A549 (cell line): ENCODE measurements at regions not wholly inside any gene's neighbourhood (a gene's known extent, or its start where the extent isn't known, plus 50 kb on each side); places are given as distances from the start of the nearest gene placed in this dataset.

Experiments
- ATAC-seq, 2 experiments: fragments of 200-7000 bp in 1 of 2; fragments of >200 bp in 1 of 2; cut with Nextera tagmentation in 1 of 2; cut with Tn5 transposase in 1 of 2; 3 replicates each; pipeline versions ENCODE4 v1.8.0 to v1.9.1; 2018 to 2020; ENCODE audit warnings: mild to moderate bottlenecking in 1 of 2, moderate library complexity in 1 of 2
- CTCF ChIA-PET: fragments of 300-600 bp; sonication (Branson Sonifier 250); formaldehyde crosslinking; extraction: SDS; loops from one replicate; lab custom pipeline; 2021; ENCODE audit warnings: antibody characterized with exemption, inconsistent platforms; lab: Yijun Ruan, JAX
- POLR2A ChIA-PET: fragments of 350-600 bp; formaldehyde crosslinking; extraction: SDS; loops from one replicate; lab custom pipeline; 2021; ENCODE audit warnings: antibody characterized with exemption, inconsistent platforms; lab: Yijun Ruan, JAX
- DNase-seq, 2 experiments: peaks; one replicate each; pipeline versions ENCODE4 v3.0.0 to v3.0.0-alpha.2; 2011 to 2016; ENCODE audit warnings: low read depth in 1 of 2, low spot score in 1 of 2
- FAIRE-seq: peaks from 2 replicates; lab custom pipeline; 2011; peaks lifted over from hg19 to GRCh38; lab: Jason Lieb, UNC
- H3K27ac ChIP-seq, 2 experiments: fragments of >200 bp; sonication (Bioruptor Twin); formaldehyde crosslinking; 3 replicates each; pipeline ENCODE4 v1.5.1; 2016 to 2017
- H3K4me1 ChIP-seq: fragments of >200 bp; sonication (Bioruptor Twin); formaldehyde crosslinking; 3 replicates; pipeline ENCODE4 v1.6.1; 2016
- H3K4me2 ChIP-seq: fragments of >200 bp; sonication (Bioruptor Twin); formaldehyde crosslinking; 3 replicates; pipeline ENCODE4 v1.6.1; 2016
- H3K4me3 ChIP-seq: fragments of >200 bp; sonication (Bioruptor Twin); formaldehyde crosslinking; 3 replicates; pipeline ENCODE4 v1.5.1; 2016
- H3K9me3 ChIP-seq: fragments of >200 bp; sonication (Bioruptor Twin); formaldehyde crosslinking; 3 replicates; pipeline ENCODE4 v1.6.1; 2016
- BCL3 ChIP-seq: fragments of >200 bp; sonication (Bioruptor Twin); formaldehyde crosslinking; IDR thresholded peaks from 3 replicates; pipeline ENCODE4 v1.6.1; 2016
- BHLHE40 ChIP-seq: IDR thresholded peaks from 2 replicates; pipeline ENCODE4 v1.6.1; 2012; ENCODE audit warnings: low read depth, low read length, inconsistent platforms
- CEBPB ChIP-seq, 2 experiments: fragments of >200 bp in 1 of 2; sonication (Bioruptor Twin) in 1 of 2; formaldehyde crosslinking in 1 of 2; IDR thresholded peaks; 2 replicates each; pipeline ENCODE4 v1.6.1; 2012 to 2016
- EHMT2 ChIP-seq: fragments of 200-600 bp; sonication (generic); IDR thresholded peaks from 2 replicates; pipeline ENCODE4 v1.6.1; 2016; ENCODE audit warnings: antibody characterized with exemption, low read depth, mild to moderate bottlenecking, moderate library complexity
- FOSB ChIP-seq: fragments of 250-450 bp; sonication (Bioruptor Pico); IDR thresholded peaks from 2 replicates; pipeline ENCODE4 v1.5.0; 2020; ENCODE audit warnings: mild to moderate bottlenecking, moderate library complexity
- HDAC2 ChIP-seq: fragments of 200-600 bp; sonication (generic); IDR thresholded peaks from 2 replicates; pipeline ENCODE4 v1.6.1; 2016
- HEYL ChIP-seq: fragments of 250-450 bp; sonication (Bioruptor Pico); IDR thresholded peaks from 2 replicates; pipeline ENCODE4 v1.8.0; 2021; ENCODE audit warnings: mild to moderate bottlenecking, moderate library complexity
- HMGXB4 ChIP-seq: fragments of 250-450 bp; sonication (Bioruptor Pico); IDR thresholded peaks from 2 replicates; pipeline ENCODE4 v1.5.0; 2021; ENCODE audit warnings: mild to moderate bottlenecking, moderate library complexity, borderline replicate concordance
- JUN ChIP-seq, 2 experiments: fragments of >200 bp; sonication (Bioruptor Twin); formaldehyde crosslinking; IDR thresholded peaks; 2 replicates in 1 of 2; 3 replicates in 1 of 2; pipeline ENCODE4 v1.6.1; 2016 to 2017
- JUNB ChIP-seq: fragments of >200 bp; sonication (Bioruptor Twin); formaldehyde crosslinking; IDR thresholded peaks from 2 replicates; pipeline ENCODE4 v1.6.1; 2016
- NPAS2 ChIP-seq: fragments of 250-450 bp; sonication (Bioruptor Pico); IDR thresholded peaks from 2 replicates; pipeline ENCODE4 v1.8.0; 2022; ENCODE audit warnings: mild to moderate bottlenecking, moderate library complexity, borderline replicate concordance
- POLR2A ChIP-seq: IDR thresholded peaks from 2 replicates; pipeline ENCODE4 v1.6.1; 2012; ENCODE audit warnings: mild to moderate bottlenecking, low read length
- RAD21 ChIP-seq, 2 experiments: fragments of >200 bp in 1 of 2; sonication (Bioruptor Twin) in 1 of 2; formaldehyde crosslinking in 1 of 2; IDR thresholded peaks in 1 of 2; conservative IDR thresholded peaks in 1 of 2; 2 replicates in 1 of 2; 3 replicates in 1 of 2; pipeline ENCODE4 v1.6.1; 2012 to 2018; ENCODE audit warnings: inconsistent platforms in 1 of 2
- RARB ChIP-seq: fragments of 250-450 bp; sonication (Bioruptor Pico); IDR thresholded peaks from 2 replicates; pipeline ENCODE4 v1.8.0; 2021; ENCODE audit warnings: mild to moderate bottlenecking, moderate library complexity
- RCOR1 ChIP-seq: fragments of 150-350 bp; IDR thresholded peaks from 2 replicates; pipeline ENCODE4 v1.6.1; 2014; ENCODE audit warnings: antibody characterized with exemption, low read length, low read depth
- SMC3 ChIP-seq: fragments of >200 bp; sonication (Bioruptor Twin); formaldehyde crosslinking; IDR thresholded peaks from 3 replicates; pipeline ENCODE4 v1.6.1; 2018; ENCODE audit warnings: inconsistent platforms
- TFCP2L1 ChIP-seq: fragments of 250-450 bp; sonication (Bioruptor Pico); IDR thresholded peaks from 2 replicates; pipeline ENCODE4 v1.5.0; 2021; ENCODE audit warnings: mild to moderate bottlenecking
- USF2 ChIP-seq: fragments of 450-650 bp; IDR thresholded peaks from 2 replicates; pipeline ENCODE4 v1.6.1; 2014; ENCODE audit warnings: antibody characterized with exemption
- ZFP36 ChIP-seq: fragments of 450-650 bp; IDR thresholded peaks from 2 replicates; pipeline ENCODE4 v1.6.1; 2014; ENCODE audit warnings: borderline replicate concordance; ENCODE audit not compliant: partially characterized antibody
- ZNF302 ChIP-seq: fragments of 250-450 bp; sonication (Bioruptor Pico); IDR thresholded peaks from 2 replicates; pipeline ENCODE4 v1.9.0; 2021; ENCODE audit warnings: inconsistent platforms, mild to moderate bottlenecking, moderate library complexity
- ZSCAN20 ChIP-seq: fragments of 250-450 bp; sonication (Bioruptor Pico); IDR thresholded peaks from 2 replicates; pipeline ENCODE4 v1.8.0; 2022; ENCODE audit warnings: mild to moderate bottlenecking, moderate library complexity
- WGBS: methylation state at CpG from one replicate; pipeline ENCODE4 v1.1.6; 2017; ENCODE audit errors: missing lambda C conversion rate; 5-methylcytosine and 5-hydroxymethylcytosine counted together
- TF ChIP-seq, protein P1 (sequence below): fragments of 150-350 bp; IDR thresholded peaks from 2 replicates; pipeline ENCODE4 v1.6.1; 2014; ENCODE audit warnings: low read depth, mild to moderate bottlenecking, low read length
- TF ChIP-seq, protein P2 (sequence below): IDR thresholded peaks from 2 replicates; pipeline ENCODE4 v1.6.1; 2012; ENCODE audit warnings: low read depth, borderline replicate concordance
- TF ChIP-seq, protein P3 (sequence below): IDR thresholded peaks from 2 replicates; pipeline ENCODE4 v1.6.1; 2012
- TF ChIP-seq, protein P4 (sequence below): fragments of >200 bp; sonication (Bioruptor Twin); formaldehyde crosslinking; IDR thresholded peaks from 3 replicates; pipeline ENCODE4 v1.5.1; 2016

DNA sequence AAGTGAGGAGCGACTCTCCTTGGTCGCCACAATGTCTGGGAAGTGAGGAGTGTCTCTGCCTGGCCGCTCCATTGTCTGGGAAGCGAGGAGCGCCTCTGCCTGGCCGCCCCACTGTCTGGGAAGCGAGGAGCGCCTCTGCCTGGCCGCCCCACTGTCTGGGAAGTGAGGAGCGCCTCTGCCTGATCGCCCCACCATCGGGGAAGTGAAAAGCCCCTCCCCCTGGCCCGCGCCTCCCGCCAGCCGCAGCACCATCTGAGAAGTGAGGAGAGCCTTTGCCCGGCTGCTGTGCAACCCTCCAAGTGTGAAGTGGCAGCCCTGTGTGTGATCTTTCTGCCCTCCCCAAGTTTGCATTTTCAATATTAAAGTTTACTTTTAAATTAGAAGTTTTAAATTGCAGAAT, 95.0 kb upstream of the PPP2R5A start:
- Histone ChIP-seq H3K4me2 (no peak overlapping the region), H3K27ac (no peak overlapping the region), H3K4me3 (no peak overlapping the region), H3K4me1 (no peaks in the 10 kb centered on the region), H3K9me3 (no peaks in the 10 kb centered on the region)
- TF ChIP-seq ZFP36 = no peak
- CTCF ChIA-PET = no interaction called here
- ATAC-seq (no peak), DNase-seq (no peak), FAIRE-seq (no peak)
- WGBS = 90% methylated on average over 12 of the region's 17 CpGs
- POLR2A ChIA-PET = no interaction called here

GRCh38 chr1:212192261-212192998, 92.8 kb upstream of the PPP2R5A start:
- no peak for FAIRE-seq
- Histone ChIP-seq H3K4me2 (no peak overlapping the region), H3K27ac (no peak overlapping the region), H3K4me1 (no peaks in the 10 kb centered on the region), H3K4me3 (no peak overlapping the region), H3K9me3 (no peaks in the 10 kb centered on the region)
- TF ChIP-seq, protein P1, sequence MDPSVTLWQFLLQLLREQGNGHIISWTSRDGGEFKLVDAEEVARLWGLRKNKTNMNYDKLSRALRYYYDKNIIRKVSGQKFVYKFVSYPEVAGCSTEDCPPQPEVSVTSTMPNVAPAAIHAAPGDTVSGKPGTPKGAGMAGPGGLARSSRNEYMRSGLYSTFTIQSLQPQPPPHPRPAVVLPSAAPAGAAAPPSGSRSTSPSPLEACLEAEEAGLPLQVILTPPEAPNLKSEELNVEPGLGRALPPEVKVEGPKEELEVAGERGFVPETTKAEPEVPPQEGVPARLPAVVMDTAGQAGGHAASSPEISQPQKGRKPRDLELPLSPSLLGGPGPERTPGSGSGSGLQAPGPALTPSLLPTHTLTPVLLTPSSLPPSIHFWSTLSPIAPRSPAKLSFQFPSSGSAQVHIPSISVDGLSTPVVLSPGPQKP = no peak
- TF ChIP-seq TFCP2L1 (CRISPR knock-in tag) = no peak
- TF ChIP-seq, protein P2, sequence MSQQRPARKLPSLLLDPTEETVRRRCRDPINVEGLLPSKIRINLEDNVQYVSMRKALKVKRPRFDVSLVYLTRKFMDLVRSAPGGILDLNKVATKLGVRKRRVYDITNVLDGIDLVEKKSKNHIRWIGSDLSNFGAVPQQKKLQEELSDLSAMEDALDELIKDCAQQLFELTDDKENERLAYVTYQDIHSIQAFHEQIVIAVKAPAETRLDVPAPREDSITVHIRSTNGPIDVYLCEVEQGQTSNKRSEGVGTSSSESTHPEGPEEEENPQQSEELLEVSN = no peak
- no peak for TF ChIP-seq ZSCAN20 (CRISPR knock-in tag)
- TF ChIP-seq BCL3 = no peak
- TF ChIP-seq POLR2A = no peak
- TF ChIP-seq NPAS2 (CRISPR knock-in tag) = no peak
- TF ChIP-seq HDAC2 = no peak
- TF ChIP-seq, protein P3, sequence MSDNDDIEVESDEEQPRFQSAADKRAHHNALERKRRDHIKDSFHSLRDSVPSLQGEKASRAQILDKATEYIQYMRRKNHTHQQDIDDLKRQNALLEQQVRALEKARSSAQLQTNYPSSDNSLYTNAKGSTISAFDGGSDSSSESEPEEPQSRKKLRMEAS = no peak
- POLR2A ChIA-PET = no interaction called here
- no peak for ATAC-seq
- no peak for DNase-seq
- 12% methylated on average over 2 of the region's 2 CpGs for WGBS
- CTCF ChIA-PET = interaction anchor here (1.3 kb wide), 1 partner anchor 11 kb away, joined by 3 read pairs; no protein-coding TSS in a partner anchor

DNA sequence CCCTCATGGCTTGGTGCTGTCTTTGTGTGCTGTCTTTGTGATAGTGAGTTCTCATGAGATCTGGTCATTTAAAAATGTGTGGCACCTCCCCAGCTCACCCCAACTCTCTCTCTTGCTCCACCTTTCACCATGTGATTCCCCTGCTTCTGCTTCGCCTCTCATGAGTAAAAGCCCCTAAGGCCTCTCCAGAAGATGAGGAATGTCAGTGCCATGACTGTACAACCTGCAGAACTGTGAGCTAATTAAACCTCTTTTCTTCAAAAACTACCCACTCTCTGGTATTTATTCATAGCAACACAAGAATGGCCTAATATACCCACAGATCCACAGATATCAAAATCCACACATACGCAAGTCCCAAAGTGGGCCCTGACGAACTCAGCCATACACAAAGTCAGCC, 88.9 kb upstream of the PPP2R5A start:
- ChIA-PET POLR2A (no interaction called here), CTCF (no interaction called here)
- no peak overlapping the region for H3K4me2 ChIP-seq
- DNase-seq = no peak
- H3K27ac ChIP-seq = no peak overlapping the region
- no peak for TF ChIP-seq CEBPB (IDR thresholded peaks at IDR 0.05)
- no peak for TF ChIP-seq JUNB
- no peak for TF ChIP-seq USF2
- TF ChIP-seq RCOR1 = no peak
- no peak for TF ChIP-seq EHMT2
- TF ChIP-seq, protein P4, sequence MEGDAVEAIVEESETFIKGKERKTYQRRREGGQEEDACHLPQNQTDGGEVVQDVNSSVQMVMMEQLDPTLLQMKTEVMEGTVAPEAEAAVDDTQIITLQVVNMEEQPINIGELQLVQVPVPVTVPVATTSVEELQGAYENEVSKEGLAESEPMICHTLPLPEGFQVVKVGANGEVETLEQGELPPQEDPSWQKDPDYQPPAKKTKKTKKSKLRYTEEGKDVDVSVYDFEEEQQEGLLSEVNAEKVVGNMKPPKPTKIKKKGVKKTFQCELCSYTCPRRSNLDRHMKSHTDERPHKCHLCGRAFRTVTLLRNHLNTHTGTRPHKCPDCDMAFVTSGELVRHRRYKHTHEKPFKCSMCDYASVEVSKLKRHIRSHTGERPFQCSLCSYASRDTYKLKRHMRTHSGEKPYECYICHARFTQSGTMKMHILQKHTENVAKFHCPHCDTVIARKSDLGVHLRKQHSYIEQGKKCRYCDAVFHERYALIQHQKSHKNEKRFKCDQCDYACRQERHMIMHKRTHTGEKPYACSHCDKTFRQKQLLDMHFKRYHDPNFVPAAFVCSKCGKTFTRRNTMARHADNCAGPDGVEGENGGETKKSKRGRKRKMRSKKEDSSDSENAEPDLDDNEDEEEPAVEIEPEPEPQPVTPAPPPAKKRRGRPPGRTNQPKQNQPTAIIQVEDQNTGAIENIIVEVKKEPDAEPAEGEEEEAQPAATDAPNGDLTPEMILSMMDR = no peak
- no peak for TF ChIP-seq JUN (IDR thresholded peaks at IDR 0.05)
- TF ChIP-seq FOSB (CRISPR knock-in tag) = no peak
- TF ChIP-seq HEYL (CRISPR knock-in tag) = no peak
- TF ChIP-seq ZNF302 = no peak
- no peak for TF ChIP-seq RARB
- TF ChIP-seq SMC3 = no peak
- TF ChIP-seq BCL3 = no peak
- no peak for TF ChIP-seq HMGXB4 (CRISPR knock-in tag)
- TF ChIP-seq RAD21 (conservative IDR thresholded peaks at IDR 0.05 in 1 of 2, IDR thresholded peaks at IDR 0.05 in 1 of 2) = no peak
- no peak for TF ChIP-seq BHLHE40
- ATAC-seq = no peak
- no peaks in the 10 kb centered on the region for H3K9me3 ChIP-seq
- H3K4me3 ChIP-seq = no peak overlapping the region
- H3K4me1 ChIP-seq = no peaks in the 10 kb centered on the region
- WGBS = 90% methylated on average over 3 of the region's 3 CpGs
- FAIRE-seq = no peak
